ENCODE measurements at regions not wholly inside any gene's neighbourhood (a gene's known extent, or its start where the extent isn't known, plus 50 kb on each side); places are given as distances from the start of the nearest gene placed in this dataset.

DNA sequence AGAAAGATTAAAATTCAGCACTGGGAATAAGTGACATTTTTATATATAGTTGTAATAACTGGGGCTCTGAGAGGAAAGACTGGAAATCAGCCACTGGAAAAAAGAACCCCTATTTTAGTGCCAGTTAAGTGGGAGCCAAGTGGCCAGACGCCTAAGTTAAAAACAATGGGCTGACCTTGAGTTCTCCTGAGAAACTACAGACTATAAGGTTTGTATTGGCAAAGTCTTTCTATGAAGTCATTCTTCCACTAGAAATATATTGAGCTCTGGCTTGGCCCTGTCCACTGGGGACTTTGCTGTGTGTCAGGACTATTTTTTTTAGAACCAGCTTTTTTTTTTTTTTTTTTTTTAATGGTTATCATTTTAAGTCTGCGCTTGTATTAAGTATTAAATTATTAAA, 210.6 kb upstream of the FZD8 start:
- TF ChIP-seq MAX (IDR thresholded peaks at IDR 0.05) (no peak), CEBPB (IDR thresholded peaks at IDR 0.05; ENCODE audit: low read depth, low read length) (no peak), SIN3A (conservative IDR thresholded peaks at IDR 0.05 in 1 of 2, IDR thresholded peaks at IDR 0.05 in 1 of 2; ENCODE audit: low read depth in 1 of 2, low read length in 2 of 2) (no peak)
